ENCODE measurements at regions not wholly inside any gene's neighbourhood (a gene's known extent, or its start where the extent isn't known, plus 50 kb on each side); places are given as distances from the start of the nearest gene placed in this dataset.

DNA sequence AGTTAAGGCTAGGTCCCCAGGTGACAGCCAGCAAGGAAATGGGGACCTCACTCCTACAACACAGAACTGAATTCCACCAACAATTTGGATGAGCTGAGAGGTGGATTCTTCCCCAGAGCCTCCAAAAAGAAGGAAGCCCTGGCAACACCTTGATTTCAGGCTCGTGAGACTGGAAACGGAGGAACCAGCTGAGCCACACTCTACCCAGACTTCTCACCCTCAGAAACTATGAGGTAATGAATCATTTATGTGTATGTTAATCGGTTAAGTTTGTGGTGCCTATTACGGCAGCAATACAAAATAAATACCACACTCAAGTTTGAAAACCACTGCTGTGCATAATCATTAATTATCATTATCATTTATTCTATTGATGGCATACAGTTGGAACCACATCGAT lies 532.4 kb upstream of the ANKRD30A start:
- TF ChIP-seq, protein P1, sequence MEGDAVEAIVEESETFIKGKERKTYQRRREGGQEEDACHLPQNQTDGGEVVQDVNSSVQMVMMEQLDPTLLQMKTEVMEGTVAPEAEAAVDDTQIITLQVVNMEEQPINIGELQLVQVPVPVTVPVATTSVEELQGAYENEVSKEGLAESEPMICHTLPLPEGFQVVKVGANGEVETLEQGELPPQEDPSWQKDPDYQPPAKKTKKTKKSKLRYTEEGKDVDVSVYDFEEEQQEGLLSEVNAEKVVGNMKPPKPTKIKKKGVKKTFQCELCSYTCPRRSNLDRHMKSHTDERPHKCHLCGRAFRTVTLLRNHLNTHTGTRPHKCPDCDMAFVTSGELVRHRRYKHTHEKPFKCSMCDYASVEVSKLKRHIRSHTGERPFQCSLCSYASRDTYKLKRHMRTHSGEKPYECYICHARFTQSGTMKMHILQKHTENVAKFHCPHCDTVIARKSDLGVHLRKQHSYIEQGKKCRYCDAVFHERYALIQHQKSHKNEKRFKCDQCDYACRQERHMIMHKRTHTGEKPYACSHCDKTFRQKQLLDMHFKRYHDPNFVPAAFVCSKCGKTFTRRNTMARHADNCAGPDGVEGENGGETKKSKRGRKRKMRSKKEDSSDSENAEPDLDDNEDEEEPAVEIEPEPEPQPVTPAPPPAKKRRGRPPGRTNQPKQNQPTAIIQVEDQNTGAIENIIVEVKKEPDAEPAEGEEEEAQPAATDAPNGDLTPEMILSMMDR (IDR thresholded peaks at IDR 0.05; ENCODE audit: low read depth, low read length) = no peak
- TF ChIP-seq EZH2phosphoT487 (IDR thresholded peaks at IDR 0.05; ENCODE audit: low read depth) = no peak
- H4K20me1 ChIP-seq (ENCODE audit: insufficient read depth, low read length) = no peaks in the 10 kb centered on the region
- no peaks in the 10 kb centered on the region for H3K4me1 ChIP-seq (ENCODE audit: low read length)
- no peaks in the 10 kb centered on the region for H3K79me2 ChIP-seq (ENCODE audit: low read length)
- no peak overlapping the region for H3K27ac ChIP-seq (ENCODE audit: low read length)
- H2AFZ ChIP-seq (ENCODE audit: low read depth, low read length) = no peak overlapping the region
- H3K27me3 ChIP-seq (ENCODE audit: low read depth, low read length) = no peaks in the 10 kb centered on the region
- H3K4me3 ChIP-seq (ENCODE audit: low read length) = no peak overlapping the region
- no peaks in the 10 kb centered on the region for H3K9me3 ChIP-seq (ENCODE audit: insufficient read depth, low read length)
- H3K9ac ChIP-seq (ENCODE audit: low read length) = no peak overlapping the region
- H3K36me3 ChIP-seq (replicated peaks; ENCODE audit: low read depth, low read length) = no peaks in the 10 kb centered on the region
- H3K4me2 ChIP-seq (ENCODE audit: low read length) = no peak overlapping the region

DNA sequence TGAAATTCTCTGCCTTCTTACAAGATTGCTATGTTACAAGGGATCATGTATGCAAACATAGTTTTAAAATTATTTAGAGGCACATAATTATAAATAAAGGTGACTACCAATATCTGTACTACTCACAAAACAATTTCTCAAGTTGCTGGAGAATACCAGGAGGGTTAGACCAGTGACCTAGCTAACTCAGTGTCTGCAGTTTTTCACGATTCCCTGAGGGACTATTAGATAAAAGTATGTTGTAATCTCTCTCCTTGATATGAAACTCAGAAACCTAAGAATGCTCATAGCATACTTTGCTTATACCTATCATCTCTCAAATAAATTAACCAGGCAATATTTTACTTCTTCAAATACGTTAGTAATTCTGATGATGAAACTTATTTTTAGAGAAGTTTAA lies 534.0 kb upstream of the ANKRD30A start:
- Histone ChIP-seq H2AFZ (ENCODE audit: low read depth, low read length) (no peak overlapping the region), H3K27ac (ENCODE audit: low read length) (no peak overlapping the region), H3K79me2 (ENCODE audit: low read length) (no peaks in the 10 kb centered on the region), H3K9ac (ENCODE audit: low read length) (no peak overlapping the region), H3K4me3 (ENCODE audit: low read length) (no peak overlapping the region), H3K27me3 (ENCODE audit: low read depth, low read length) (no peaks in the 10 kb centered on the region), H3K36me3 (replicated peaks; ENCODE audit: low read depth, low read length) (no peaks in the 10 kb centered on the region), H4K20me1 (ENCODE audit: insufficient read depth, low read length) (no peaks in the 10 kb centered on the region), H3K4me1 (ENCODE audit: low read length) (no peaks in the 10 kb centered on the region), H3K9me3 (ENCODE audit: insufficient read depth, low read length) (no peaks in the 10 kb centered on the region), H3K4me2 (ENCODE audit: low read length) (no peak overlapping the region)
- TF ChIP-seq, protein P1 (IDR thresholded peaks at IDR 0.05; ENCODE audit: low read depth, low read length) = no peak
- TF ChIP-seq EZH2phosphoT487 (IDR thresholded peaks at IDR 0.05; ENCODE audit: low read depth) = no peak

DNA sequence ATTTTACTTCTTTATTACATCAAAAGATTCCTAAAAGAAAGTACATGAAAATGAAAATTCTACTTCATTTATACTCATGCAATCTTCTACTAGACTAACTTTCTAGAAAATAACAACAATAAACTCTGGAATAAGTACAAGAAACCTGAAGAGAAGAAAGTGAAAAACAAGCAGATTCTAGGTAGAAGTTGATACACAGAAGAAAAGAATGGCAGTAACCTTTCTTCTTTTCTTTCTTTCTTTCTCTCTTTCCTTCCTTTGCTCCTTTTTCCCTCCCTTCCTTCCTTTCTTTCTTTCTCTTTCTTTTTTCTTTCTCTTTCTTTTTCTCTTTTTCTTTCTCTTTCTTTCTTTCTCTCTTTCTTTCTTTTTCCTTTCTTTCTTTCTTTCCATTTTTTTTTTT lies 541.7 kb upstream of the ANKRD30A start:
- TF ChIP-seq, protein P1 (IDR thresholded peaks at IDR 0.05; ENCODE audit: low read depth, low read length) = no peak
- no peak for TF ChIP-seq EZH2phosphoT487 (IDR thresholded peaks at IDR 0.05; ENCODE audit: low read depth)
- Histone ChIP-seq H2AFZ (ENCODE audit: low read depth, low read length) (no peak overlapping the region), H3K27ac (ENCODE audit: low read length) (no peak overlapping the region), H4K20me1 (ENCODE audit: insufficient read depth, low read length) (no peaks in the 10 kb centered on the region), H3K9ac (ENCODE audit: low read length) (no peak overlapping the region), H3K79me2 (ENCODE audit: low read length) (no peaks in the 10 kb centered on the region), H3K9me3 (ENCODE audit: insufficient read depth, low read length) (no peaks in the 10 kb centered on the region), H3K27me3 (ENCODE audit: low read depth, low read length) (no peaks in the 10 kb centered on the region), H3K4me2 (ENCODE audit: low read length) (no peak overlapping the region), H3K36me3 (replicated peaks; ENCODE audit: low read depth, low read length) (no peaks in the 10 kb centered on the region), H3K4me1 (ENCODE audit: low read length) (no peaks in the 10 kb centered on the region), H3K4me3 (ENCODE audit: low read length) (no peak overlapping the region)

DNA sequence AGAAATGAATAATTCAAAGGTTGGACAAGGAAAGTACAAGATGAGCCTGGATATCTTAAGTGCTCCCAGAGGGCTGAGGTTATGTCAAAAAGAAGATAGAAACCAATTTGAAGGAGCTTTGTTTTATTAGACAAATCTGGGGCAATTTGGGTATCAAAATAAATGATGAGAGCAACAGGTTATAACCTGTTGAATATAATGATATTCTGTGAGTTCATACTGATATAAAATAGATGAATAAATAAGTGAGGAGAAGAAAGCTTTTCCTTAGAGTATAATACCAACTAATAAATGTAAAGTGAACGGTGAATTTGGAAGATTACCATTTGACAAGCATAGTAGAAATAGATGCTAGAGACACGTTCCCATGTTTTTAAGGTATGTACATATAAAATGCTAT lies 544.2 kb upstream of the ANKRD30A start:
- Histone ChIP-seq H2AFZ (ENCODE audit: low read depth, low read length) (no peak overlapping the region), H3K9ac (ENCODE audit: low read length) (no peak overlapping the region), H3K36me3 (replicated peaks; ENCODE audit: low read depth, low read length) (no peaks in the 10 kb centered on the region), H3K27me3 (ENCODE audit: low read depth, low read length) (no peaks in the 10 kb centered on the region), H3K4me2 (ENCODE audit: low read length) (no peak overlapping the region), H4K20me1 (ENCODE audit: insufficient read depth, low read length) (no peaks in the 10 kb centered on the region), H3K79me2 (ENCODE audit: low read length) (no peaks in the 10 kb centered on the region), H3K9me3 (ENCODE audit: insufficient read depth, low read length) (no peaks in the 10 kb centered on the region), H3K4me1 (ENCODE audit: low read length) (no peaks in the 10 kb centered on the region), H3K4me3 (ENCODE audit: low read length) (no peak overlapping the region), H3K27ac (ENCODE audit: low read length) (no peak overlapping the region)
- no peak for TF ChIP-seq EZH2phosphoT487 (IDR thresholded peaks at IDR 0.05; ENCODE audit: low read depth)
- TF ChIP-seq, protein P1 (IDR thresholded peaks at IDR 0.05; ENCODE audit: low read depth, low read length) = no peak

Measured in OCI-LY3 (cell line).